ENCODE measurements at regions not wholly inside any gene's neighbourhood (a gene's known extent, or its start where the extent isn't known, plus 50 kb on each side); places are given as distances from the start of the nearest gene placed in this dataset.

DNA sequence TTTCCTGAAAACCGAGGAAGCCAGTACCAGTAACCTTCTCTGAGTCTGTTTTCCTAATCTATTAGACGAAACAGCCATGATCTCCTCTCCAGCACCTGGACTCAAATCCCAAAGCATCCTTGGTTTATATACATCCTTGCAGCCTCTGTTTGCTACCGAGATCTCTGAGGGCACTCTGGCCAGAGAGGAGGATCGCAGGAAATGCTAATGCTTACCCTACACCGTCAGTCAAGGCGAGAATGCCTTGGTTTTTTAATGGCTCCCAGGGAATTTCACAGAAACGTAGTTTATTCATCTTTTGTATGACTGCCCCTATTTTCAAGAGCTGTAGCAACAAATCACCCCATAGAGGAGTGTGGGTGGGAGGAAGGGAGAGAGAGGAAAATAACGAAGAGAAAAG lies 91.5 kb upstream of the CALN1 start:
- TF ChIP-seq, protein P1, sequence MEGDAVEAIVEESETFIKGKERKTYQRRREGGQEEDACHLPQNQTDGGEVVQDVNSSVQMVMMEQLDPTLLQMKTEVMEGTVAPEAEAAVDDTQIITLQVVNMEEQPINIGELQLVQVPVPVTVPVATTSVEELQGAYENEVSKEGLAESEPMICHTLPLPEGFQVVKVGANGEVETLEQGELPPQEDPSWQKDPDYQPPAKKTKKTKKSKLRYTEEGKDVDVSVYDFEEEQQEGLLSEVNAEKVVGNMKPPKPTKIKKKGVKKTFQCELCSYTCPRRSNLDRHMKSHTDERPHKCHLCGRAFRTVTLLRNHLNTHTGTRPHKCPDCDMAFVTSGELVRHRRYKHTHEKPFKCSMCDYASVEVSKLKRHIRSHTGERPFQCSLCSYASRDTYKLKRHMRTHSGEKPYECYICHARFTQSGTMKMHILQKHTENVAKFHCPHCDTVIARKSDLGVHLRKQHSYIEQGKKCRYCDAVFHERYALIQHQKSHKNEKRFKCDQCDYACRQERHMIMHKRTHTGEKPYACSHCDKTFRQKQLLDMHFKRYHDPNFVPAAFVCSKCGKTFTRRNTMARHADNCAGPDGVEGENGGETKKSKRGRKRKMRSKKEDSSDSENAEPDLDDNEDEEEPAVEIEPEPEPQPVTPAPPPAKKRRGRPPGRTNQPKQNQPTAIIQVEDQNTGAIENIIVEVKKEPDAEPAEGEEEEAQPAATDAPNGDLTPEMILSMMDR (IDR thresholded peaks at IDR 0.05): no peak
- TF ChIP-seq POLR2A (IDR thresholded peaks at IDR 0.05): no peak
